22Rv1 (cell line): ENCODE measurements at regions not wholly inside any gene's neighbourhood (a gene's known extent, or its start where the extent isn't known, plus 50 kb on each side); places are given as distances from the start of the nearest gene placed in this dataset.

Source experiments
- ZFX ChIP-seq: fragments of 450-650 bp; IDR thresholded peaks from 2 replicates; pipeline ENCODE4 v1.6.1; 2017; ENCODE audit warnings: antibody characterized with exemption, borderline replicate concordance
- TF ChIP-seq, protein P1 (sequence below): fragments of 450-650 bp; IDR thresholded peaks from 2 replicates; pipeline ENCODE4 v1.5.1; 2017; ENCODE audit warnings: mild to moderate bottlenecking

DNA sequence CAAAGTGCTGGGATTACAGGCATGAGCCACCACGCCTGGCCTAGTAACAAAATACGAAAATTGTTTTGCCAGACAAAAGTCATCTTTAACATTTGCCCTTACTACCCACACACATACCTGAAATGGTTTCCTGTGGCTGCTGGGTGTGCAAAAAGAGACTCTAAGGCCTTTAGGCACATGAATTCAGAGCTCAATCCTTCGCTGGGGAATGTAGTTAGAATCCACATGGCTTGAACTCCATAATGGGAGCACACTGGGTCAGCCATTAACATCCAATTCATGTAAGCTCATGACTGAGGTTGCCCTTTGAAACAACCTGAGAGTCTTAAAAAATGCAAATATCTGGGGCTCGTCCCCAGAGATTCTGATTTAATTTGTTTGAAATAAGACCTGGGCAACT, 87.8 kb downstream of the HPGD start:
- TF ChIP-seq, protein P1, sequence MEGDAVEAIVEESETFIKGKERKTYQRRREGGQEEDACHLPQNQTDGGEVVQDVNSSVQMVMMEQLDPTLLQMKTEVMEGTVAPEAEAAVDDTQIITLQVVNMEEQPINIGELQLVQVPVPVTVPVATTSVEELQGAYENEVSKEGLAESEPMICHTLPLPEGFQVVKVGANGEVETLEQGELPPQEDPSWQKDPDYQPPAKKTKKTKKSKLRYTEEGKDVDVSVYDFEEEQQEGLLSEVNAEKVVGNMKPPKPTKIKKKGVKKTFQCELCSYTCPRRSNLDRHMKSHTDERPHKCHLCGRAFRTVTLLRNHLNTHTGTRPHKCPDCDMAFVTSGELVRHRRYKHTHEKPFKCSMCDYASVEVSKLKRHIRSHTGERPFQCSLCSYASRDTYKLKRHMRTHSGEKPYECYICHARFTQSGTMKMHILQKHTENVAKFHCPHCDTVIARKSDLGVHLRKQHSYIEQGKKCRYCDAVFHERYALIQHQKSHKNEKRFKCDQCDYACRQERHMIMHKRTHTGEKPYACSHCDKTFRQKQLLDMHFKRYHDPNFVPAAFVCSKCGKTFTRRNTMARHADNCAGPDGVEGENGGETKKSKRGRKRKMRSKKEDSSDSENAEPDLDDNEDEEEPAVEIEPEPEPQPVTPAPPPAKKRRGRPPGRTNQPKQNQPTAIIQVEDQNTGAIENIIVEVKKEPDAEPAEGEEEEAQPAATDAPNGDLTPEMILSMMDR = no peak
- no peak for TF ChIP-seq ZFX
